Ovary (tissue), 3 donors: ENCODE measurements at regions not wholly inside any gene's neighbourhood (a gene's known extent, or its start where the extent isn't known, plus 50 kb on each side); places are given as distances from the start of the nearest gene placed in this dataset.

Experiments used
- POLR2A ChIP-seq: fragments of 450-650 bp; IDR thresholded peaks from one replicate; pipeline ENCODE4 v1.6.1; 2017; ENCODE audit warnings: antibody characterized with exemption, mild to moderate bottlenecking, moderate library complexity
- TF ChIP-seq, protein P1 (sequence below), 3 donors: fragments of 450-650 bp in 2 of 3; fragments of 200-600 bp in 1 of 3; IDR thresholded peaks; one replicate each; pipeline versions ENCODE4 v1.5.1 to v1.8.0; 2016 to 2022; ENCODE audit warnings: antibody characterized with exemption in 3 of 3, mild to moderate bottlenecking in 1 of 3
- donor health status: DM: no; HTN: no; CAD: no.

DNA sequence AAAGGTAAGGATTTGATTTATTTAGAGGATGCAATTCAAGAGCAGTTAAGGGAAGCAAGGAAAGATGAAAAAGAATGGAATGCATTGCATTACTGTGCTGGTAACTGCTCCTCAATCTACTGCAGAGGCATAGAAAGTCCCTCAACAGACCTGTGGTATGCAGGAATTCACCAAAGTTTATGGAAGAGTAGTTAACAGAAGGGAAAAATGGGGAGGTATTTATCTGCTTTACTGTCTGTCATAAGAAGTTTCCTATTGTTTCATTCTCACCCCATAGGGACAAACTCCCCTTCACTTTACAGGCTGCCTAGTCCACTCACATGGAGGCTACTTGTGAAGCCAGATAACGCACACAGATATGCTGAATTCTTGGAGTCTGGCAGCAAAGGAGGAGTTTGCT, 354.9 kb upstream of the SPRY2 start:
- TF ChIP-seq, protein P1, sequence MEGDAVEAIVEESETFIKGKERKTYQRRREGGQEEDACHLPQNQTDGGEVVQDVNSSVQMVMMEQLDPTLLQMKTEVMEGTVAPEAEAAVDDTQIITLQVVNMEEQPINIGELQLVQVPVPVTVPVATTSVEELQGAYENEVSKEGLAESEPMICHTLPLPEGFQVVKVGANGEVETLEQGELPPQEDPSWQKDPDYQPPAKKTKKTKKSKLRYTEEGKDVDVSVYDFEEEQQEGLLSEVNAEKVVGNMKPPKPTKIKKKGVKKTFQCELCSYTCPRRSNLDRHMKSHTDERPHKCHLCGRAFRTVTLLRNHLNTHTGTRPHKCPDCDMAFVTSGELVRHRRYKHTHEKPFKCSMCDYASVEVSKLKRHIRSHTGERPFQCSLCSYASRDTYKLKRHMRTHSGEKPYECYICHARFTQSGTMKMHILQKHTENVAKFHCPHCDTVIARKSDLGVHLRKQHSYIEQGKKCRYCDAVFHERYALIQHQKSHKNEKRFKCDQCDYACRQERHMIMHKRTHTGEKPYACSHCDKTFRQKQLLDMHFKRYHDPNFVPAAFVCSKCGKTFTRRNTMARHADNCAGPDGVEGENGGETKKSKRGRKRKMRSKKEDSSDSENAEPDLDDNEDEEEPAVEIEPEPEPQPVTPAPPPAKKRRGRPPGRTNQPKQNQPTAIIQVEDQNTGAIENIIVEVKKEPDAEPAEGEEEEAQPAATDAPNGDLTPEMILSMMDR (IDR thresholded peaks at IDR 0.05), result no peak
- TF ChIP-seq POLR2A, result no peak
